Stomach (tissue), 4 donors: ENCODE measurements at regions not wholly inside any gene's neighbourhood (a gene's known extent, or its start where the extent isn't known, plus 50 kb on each side); places are given as distances from the start of the nearest gene placed in this dataset.

Source experiments
- CTCF ChIP-seq, 7 experiments: fragments of 450-650 bp in 4 of 7; fragments of 200-600 bp in 3 of 7; sonication (generic) in 3 of 7; IDR thresholded peaks; one replicate each; pipeline ENCODE4 v1.5.1; 2016 to 2019; ENCODE audit warnings: antibody characterized with exemption in 7 of 7, control low read depth in 2 of 7, mild to moderate bottlenecking in 1 of 7
- EP300 ChIP-seq: sonication (generic); formaldehyde crosslinking; IDR thresholded peaks from one replicate; pipeline ENCODE4 v1.6.1; 2017; ENCODE audit warnings: antibody characterized with exemption
- POLR2A ChIP-seq, 4 donors: fragments of 450-650 bp; IDR thresholded peaks; one replicate each; pipeline ENCODE4 v1.6.1; 2016; ENCODE audit warnings: antibody characterized with exemption in 4 of 4, control low read depth in 2 of 4, mild to moderate bottlenecking in 1 of 4, moderate library complexity in 1 of 4

GRCh38 chr3:55178336-55178735 is 250.5 kb upstream of the LRTM1 start:
- no peak for TF ChIP-seq CTCF (IDR thresholded peaks at IDR 0.05)
- no peak for TF ChIP-seq EP300
- no peak for TF ChIP-seq POLR2A (IDR thresholded peaks at IDR 0.05)
